ENCODE measurements at regions not wholly inside any gene's neighbourhood (a gene's known extent, or its start where the extent isn't known, plus 50 kb on each side); places are given as distances from the start of the nearest gene placed in this dataset.

DNA sequence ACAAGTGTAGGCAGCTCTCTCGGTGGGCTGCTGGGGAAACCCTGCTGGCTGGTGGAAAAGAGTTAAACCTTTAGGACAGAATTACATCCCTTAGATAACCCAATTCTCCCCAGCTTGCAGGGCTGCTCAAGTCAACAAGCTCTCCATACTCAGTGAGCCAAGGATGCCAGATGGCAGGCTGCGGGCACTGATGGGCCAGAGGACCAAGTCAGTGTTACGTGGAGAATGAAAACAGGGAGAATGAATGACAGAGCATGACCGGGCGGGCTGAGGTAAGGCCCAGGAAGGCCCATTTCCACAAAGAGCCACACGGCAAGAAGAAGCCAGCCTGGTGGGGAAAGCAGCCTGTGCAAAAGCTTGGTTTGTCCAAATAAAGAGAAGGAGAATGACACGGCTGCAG is 58.7 kb upstream of the CD93 start:
- H3K36me3 Mint-ChIP-seq (ENCODE audit: low read depth): no peaks in the 10 kb centered on the region
- peaks cover 85% of the 10 kb centered on the region for H3K4me1 Mint-ChIP-seq (ENCODE audit: low read depth)
- TF ChIP-seq, protein P1, sequence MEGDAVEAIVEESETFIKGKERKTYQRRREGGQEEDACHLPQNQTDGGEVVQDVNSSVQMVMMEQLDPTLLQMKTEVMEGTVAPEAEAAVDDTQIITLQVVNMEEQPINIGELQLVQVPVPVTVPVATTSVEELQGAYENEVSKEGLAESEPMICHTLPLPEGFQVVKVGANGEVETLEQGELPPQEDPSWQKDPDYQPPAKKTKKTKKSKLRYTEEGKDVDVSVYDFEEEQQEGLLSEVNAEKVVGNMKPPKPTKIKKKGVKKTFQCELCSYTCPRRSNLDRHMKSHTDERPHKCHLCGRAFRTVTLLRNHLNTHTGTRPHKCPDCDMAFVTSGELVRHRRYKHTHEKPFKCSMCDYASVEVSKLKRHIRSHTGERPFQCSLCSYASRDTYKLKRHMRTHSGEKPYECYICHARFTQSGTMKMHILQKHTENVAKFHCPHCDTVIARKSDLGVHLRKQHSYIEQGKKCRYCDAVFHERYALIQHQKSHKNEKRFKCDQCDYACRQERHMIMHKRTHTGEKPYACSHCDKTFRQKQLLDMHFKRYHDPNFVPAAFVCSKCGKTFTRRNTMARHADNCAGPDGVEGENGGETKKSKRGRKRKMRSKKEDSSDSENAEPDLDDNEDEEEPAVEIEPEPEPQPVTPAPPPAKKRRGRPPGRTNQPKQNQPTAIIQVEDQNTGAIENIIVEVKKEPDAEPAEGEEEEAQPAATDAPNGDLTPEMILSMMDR (IDR thresholded peaks at IDR 0.05): no peak
- peak overlapping the region; percentile 83; the same call in 1 of the 2 replicates for H3K27ac Mint-ChIP-seq
- H3K4me3 Mint-ChIP-seq: no peak overlapping the region; the same call in 1 of the 2 replicates
- no peaks in the 10 kb centered on the region for H3K27me3 Mint-ChIP-seq (ENCODE audit: insufficient read depth)
- no peaks in the 10 kb centered on the region for H3K9me3 Mint-ChIP-seq
- DNase-seq: no peak

GRCh38 chr20:23143986-23144690 is 58.0 kb upstream of the CD93 start:
- no peak overlapping the region for H3K4me3 Mint-ChIP-seq
- H3K27me3 Mint-ChIP-seq (ENCODE audit: insufficient read depth): no peaks in the 10 kb centered on the region
- H3K4me1 Mint-ChIP-seq (ENCODE audit: low read depth): peaks cover 78% of the 10 kb centered on the region
- H3K27ac Mint-ChIP-seq: peak overlapping the region; percentile 83; the same call in 1 of the 2 replicates
- H3K9me3 Mint-ChIP-seq: no peaks in the 10 kb centered on the region
- no peaks in the 10 kb centered on the region for H3K36me3 Mint-ChIP-seq (ENCODE audit: low read depth)
- TF ChIP-seq, protein P1 (IDR thresholded peaks at IDR 0.05): no peak
- no peak for DNase-seq

- DNase-seq: peak; percentile 76
- Mint-ChIP-seq H3K27me3 (ENCODE audit: insufficient read depth) (no peaks in the 10 kb centered on the region), H3K27ac (peak overlapping the region; percentile 69), H3K9me3 (no peaks in the 10 kb centered on the region), H3K36me3 (ENCODE audit: low read depth) (no peaks in the 10 kb centered on the region), H3K4me3 (peak overlapping the region; percentile 49), H3K4me1 (ENCODE audit: low read depth) (peaks cover 67% of the 10 kb centered on the region)
- TF ChIP-seq, protein P1 (IDR thresholded peaks at IDR 0.05): no peak
Measured at GRCh38 chr20:23143098-23143497, 57.0 kb upstream of the CD93 start.

- H3K27ac Mint-ChIP-seq: peak overlapping the region; percentile 69
- H3K4me1 Mint-ChIP-seq (ENCODE audit: low read depth): peaks cover 60% of the 10 kb centered on the region
- H3K9me3 Mint-ChIP-seq: no peaks in the 10 kb centered on the region
- H3K27me3 Mint-ChIP-seq (ENCODE audit: insufficient read depth): no peaks in the 10 kb centered on the region
- H3K36me3 Mint-ChIP-seq (ENCODE audit: low read depth): no peaks in the 10 kb centered on the region
- TF ChIP-seq, protein P1 (IDR thresholded peaks at IDR 0.05): peak; percentile 35; the same call in 1 of the 2 replicates
- DNase-seq: no peak
- peak overlapping the region; percentile 49; the same call in 1 of the 2 replicates for H3K4me3 Mint-ChIP-seq
Measured at GRCh38 chr20:23142162-23143050, 56.3 kb upstream of the CD93 start.

GRCh38 chr20:23141450-23142161 is 55.5 kb upstream of the CD93 start:
- H3K27me3 Mint-ChIP-seq (ENCODE audit: insufficient read depth): no peaks in the 10 kb centered on the region

More at GRCh38 chr20:23141450-23142161, 55.5 kb upstream of the CD93 start:
- no peaks in the 10 kb centered on the region for H3K36me3 Mint-ChIP-seq (ENCODE audit: low read depth)
- DNase-seq: no peak
- H3K4me3 Mint-ChIP-seq: no peak overlapping the region
- H3K4me1 Mint-ChIP-seq (ENCODE audit: low read depth): peaks cover 52% of the 10 kb centered on the region
- no peaks in the 10 kb centered on the region for H3K9me3 Mint-ChIP-seq
- peak overlapping the region; percentile 69 for H3K27ac Mint-ChIP-seq
- TF ChIP-seq, protein P1 (IDR thresholded peaks at IDR 0.05): no peak
